ENCODE measurements at regions not wholly inside any gene's neighbourhood (a gene's known extent, or its start where the extent isn't known, plus 50 kb on each side); places are given as distances from the start of the nearest gene placed in this dataset.

DNA sequence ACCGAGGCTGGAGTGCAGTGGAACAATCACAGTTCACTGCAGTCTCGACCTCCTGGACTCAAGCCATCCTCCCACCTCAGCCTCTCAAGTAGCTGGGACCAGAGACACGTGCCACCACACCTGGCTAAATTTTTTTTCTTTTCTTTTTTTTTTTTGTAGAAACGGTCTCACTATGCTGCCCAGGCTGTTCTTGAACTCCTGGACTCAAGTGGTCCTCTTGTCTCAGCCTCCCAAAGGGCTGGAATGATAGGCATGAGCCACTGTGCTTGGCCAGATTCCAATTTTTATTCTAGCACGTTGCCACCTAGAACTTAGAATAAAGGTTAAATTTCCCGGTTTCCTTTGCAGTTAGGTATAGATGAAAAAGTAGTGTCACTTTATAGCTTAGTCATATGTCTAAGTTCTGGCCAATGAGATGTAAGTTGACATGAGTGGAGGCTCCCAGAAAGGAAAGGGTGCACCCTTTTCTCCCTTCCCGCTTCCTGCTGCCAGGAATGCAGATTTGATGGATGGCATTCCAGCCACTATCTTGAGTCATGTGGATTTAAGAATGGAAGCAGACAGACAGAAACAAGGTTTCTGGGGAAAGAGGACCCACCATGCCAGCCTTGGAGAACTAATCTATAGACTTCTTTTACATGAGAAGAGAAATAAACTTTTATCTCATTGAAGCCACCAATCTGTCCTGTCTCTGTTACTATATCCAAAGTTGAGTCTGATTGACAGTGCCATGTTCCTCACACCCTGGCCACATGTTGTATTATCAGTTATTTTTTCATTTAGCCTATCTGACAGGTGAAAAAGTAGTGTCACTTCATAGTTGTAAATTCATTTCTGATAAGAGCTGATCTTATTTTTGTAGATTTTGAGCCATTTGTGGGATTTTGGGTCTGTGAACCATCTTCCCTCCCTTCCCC lies 60.6 kb upstream of the NCOA3 start:
- TF ChIP-seq YY1 (IDR thresholded peaks at IDR 0.05; ENCODE audit: insufficient read depth, insufficient read length) (no peak), ZNF274 (IDR thresholded peaks at IDR 0.05; ENCODE audit: low read depth, low read length) (no peak)
